ENCODE measurements at regions not wholly inside any gene's neighbourhood (a gene's known extent, or its start where the extent isn't known, plus 50 kb on each side); places are given as distances from the start of the nearest gene placed in this dataset.

GRCh38 chr2:156748221-156748620 lies 312.0 kb downstream of the GPD2 start:
- H3K27me3 ChIP-seq (ENCODE audit: low read depth, low read length), result no peaks in the 10 kb centered on the region
- no peak overlapping the region for H2AFZ ChIP-seq (ENCODE audit: low read depth, low read length)
- no peaks in the 10 kb centered on the region for H3K79me2 ChIP-seq (ENCODE audit: low read length)
- no peaks in the 10 kb centered on the region for H3K9me3 ChIP-seq (ENCODE audit: insufficient read depth, low read length)
- TF ChIP-seq EZH2phosphoT487 (IDR thresholded peaks at IDR 0.05; ENCODE audit: low read depth) (no peak), CTCF (IDR thresholded peaks at IDR 0.05; ENCODE audit: low read depth, low read length) (no peak)
- H3K36me3 ChIP-seq (replicated peaks; ENCODE audit: low read depth, low read length), result no peaks in the 10 kb centered on the region
- no peaks in the 10 kb centered on the region for H3K4me1 ChIP-seq (ENCODE audit: low read length)
- H3K27ac ChIP-seq (ENCODE audit: low read length), result no peak overlapping the region
- H4K20me1 ChIP-seq (ENCODE audit: insufficient read depth, low read length), result no peaks in the 10 kb centered on the region
- H3K4me3 ChIP-seq (ENCODE audit: low read length), result no peak overlapping the region
- H3K9ac ChIP-seq (ENCODE audit: low read length), result no peak overlapping the region
- H3K4me2 ChIP-seq (ENCODE audit: low read length), result no peak overlapping the region

- no peak overlapping the region for H3K27ac ChIP-seq (ENCODE audit: low read length)
- no peak overlapping the region for H3K4me3 ChIP-seq (ENCODE audit: low read length)
- no peak overlapping the region for H2AFZ ChIP-seq (ENCODE audit: low read depth, low read length)
- no peaks in the 10 kb centered on the region for H3K4me1 ChIP-seq (ENCODE audit: low read length)
- no peaks in the 10 kb centered on the region for H4K20me1 ChIP-seq (ENCODE audit: insufficient read depth, low read length)
- no peak overlapping the region for H3K4me2 ChIP-seq (ENCODE audit: low read length)
- H3K9me3 ChIP-seq (ENCODE audit: insufficient read depth, low read length), result no peaks in the 10 kb centered on the region
- no peaks in the 10 kb centered on the region for H3K79me2 ChIP-seq (ENCODE audit: low read length)
- no peaks in the 10 kb centered on the region for H3K36me3 ChIP-seq (replicated peaks; ENCODE audit: low read depth, low read length)
- no peak overlapping the region for H3K9ac ChIP-seq (ENCODE audit: low read length)
- TF ChIP-seq CTCF (IDR thresholded peaks at IDR 0.05; ENCODE audit: low read depth, low read length) (no peak), EZH2phosphoT487 (IDR thresholded peaks at IDR 0.05; ENCODE audit: low read depth) (no peak)
- H3K27me3 ChIP-seq (ENCODE audit: low read depth, low read length), result no peaks in the 10 kb centered on the region
Measured at GRCh38 chr2:156752042-156752441, 315.9 kb downstream of the GPD2 start.

- H3K27me3 ChIP-seq (ENCODE audit: low read depth, low read length), result no peaks in the 10 kb centered on the region
- H3K4me1 ChIP-seq (ENCODE audit: low read length), result no peaks in the 10 kb centered on the region
- no peaks in the 10 kb centered on the region for H4K20me1 ChIP-seq (ENCODE audit: insufficient read depth, low read length)
- no peak overlapping the region for H3K27ac ChIP-seq (ENCODE audit: low read length)
- no peaks in the 10 kb centered on the region for H3K79me2 ChIP-seq (ENCODE audit: low read length)
- H2AFZ ChIP-seq (ENCODE audit: low read depth, low read length), result no peak overlapping the region
- no peak overlapping the region for H3K9ac ChIP-seq (ENCODE audit: low read length)
- no peaks in the 10 kb centered on the region for H3K9me3 ChIP-seq (ENCODE audit: insufficient read depth, low read length)
- no peak overlapping the region for H3K4me3 ChIP-seq (ENCODE audit: low read length)
- H3K36me3 ChIP-seq (replicated peaks; ENCODE audit: low read depth, low read length), result no peaks in the 10 kb centered on the region
- TF ChIP-seq EZH2phosphoT487 (IDR thresholded peaks at IDR 0.05; ENCODE audit: low read depth) (no peak), CTCF (IDR thresholded peaks at IDR 0.05; ENCODE audit: low read depth, low read length) (no peak)
- H3K4me2 ChIP-seq (ENCODE audit: low read length), result no peak overlapping the region
Measured at GRCh38 chr2:156753766-156754165, 317.6 kb downstream of the GPD2 start.

- Histone ChIP-seq H3K27me3 (ENCODE audit: low read depth, low read length) (no peaks in the 10 kb centered on the region), H3K4me3 (ENCODE audit: low read length) (no peak overlapping the region), H2AFZ (ENCODE audit: low read depth, low read length) (no peak overlapping the region), H3K27ac (ENCODE audit: low read length) (no peak overlapping the region), H3K79me2 (ENCODE audit: low read length) (no peaks in the 10 kb centered on the region), H3K36me3 (replicated peaks; ENCODE audit: low read depth, low read length) (no peaks in the 10 kb centered on the region), H3K9ac (ENCODE audit: low read length) (no peak overlapping the region), H3K9me3 (ENCODE audit: insufficient read depth, low read length) (no peaks in the 10 kb centered on the region), H4K20me1 (ENCODE audit: insufficient read depth, low read length) (no peaks in the 10 kb centered on the region), H3K4me1 (ENCODE audit: low read length) (no peaks in the 10 kb centered on the region), H3K4me2 (ENCODE audit: low read length) (no peak overlapping the region)
- TF ChIP-seq EZH2phosphoT487 (IDR thresholded peaks at IDR 0.05; ENCODE audit: low read depth) (no peak), CTCF (IDR thresholded peaks at IDR 0.05; ENCODE audit: low read depth, low read length) (no peak)
Measured at GRCh38 chr2:156756516-156756915, 320.3 kb downstream of the GPD2 start.
